CD14-positive monocyte (primary cell): ENCODE measurements at regions not wholly inside any gene's neighbourhood (a gene's known extent, or its start where the extent isn't known, plus 50 kb on each side); places are given as distances from the start of the nearest gene placed in this dataset.

Experiments
- DNase-seq, 3 donors: peaks; one replicate each; pipeline ENCODE4 v3.0.0-alpha.2; 2011 to 2022
- H2AFZ ChIP-seq: 2 replicates; pipeline ENCODE4 v1.6.0; 2012; ENCODE audit warnings: mild to moderate bottlenecking, low read depth, low read length, inconsistent platforms; ENCODE audit not compliant: insufficient read depth, poor library complexity, severe bottlenecking
- H3K27ac ChIP-seq, 2 donors: 1 replicate in 1 of 2; 2 replicates in 1 of 2; pipeline ENCODE4 v1.5.1; 2012 to 2013; ENCODE audit warnings: low read length in 2 of 2, control low read depth in 1 of 2, inconsistent platforms in 1 of 2, low read depth in 1 of 2, mild to moderate bottlenecking in 1 of 2
- H3K27me3 ChIP-seq, 2 donors: one replicate each; pipeline versions ENCODE4 v1.6.0 to v1.6.1; 2011 to 2013; ENCODE audit warnings: low read length in 2 of 2; ENCODE audit not compliant: control insufficient read depth in 2 of 2, insufficient read depth in 2 of 2
- H3K36me3 ChIP-seq, 2 donors: replicated peaks in 1 of 2; 1 replicate in 1 of 2; 2 replicates in 1 of 2; pipeline versions ENCODE4 v1.5.1 to v1.6.1; 2012 to 2013; ENCODE audit warnings: low read length in 2 of 2, control low read depth in 1 of 2, inconsistent platforms in 1 of 2, mild to moderate bottlenecking in 1 of 2; ENCODE audit not compliant: insufficient read depth in 2 of 2, control insufficient read depth in 1 of 2
- H3K4me1 ChIP-seq, 2 donors: 1 replicate in 1 of 2; 2 replicates in 1 of 2; pipeline versions ENCODE4 v1.5.1 to v1.6.1; 2012 to 2013; ENCODE audit warnings: low read length in 2 of 2, control low read depth in 1 of 2, inconsistent platforms in 1 of 2, mild to moderate bottlenecking in 1 of 2, moderate library complexity in 1 of 2; ENCODE audit not compliant: insufficient read depth in 2 of 2, control insufficient read depth in 1 of 2
- H3K4me2 ChIP-seq: replicated peaks from 2 replicates; pipeline ENCODE3; 2012; ENCODE audit warnings: low read length, moderate library complexity, mild to moderate bottlenecking; ENCODE audit not compliant: poor library complexity, severe bottlenecking; ENCODE audit errors: extremely low read depth
- H3K4me3 ChIP-seq, 3 experiments: fragments of 200-600 bp in 1 of 3; sonication (generic) in 1 of 3; replicated peaks in 1 of 3; 1 replicate in 2 of 3; 2 replicates in 1 of 3; pipeline ENCODE4 v1.5.1; 2011 to 2013; ENCODE audit warnings: low read length in 3 of 3, mild to moderate bottlenecking in 3 of 3, control low read depth in 2 of 3, low read depth in 2 of 3, inconsistent platforms in 1 of 3, moderate library complexity in 1 of 3
- H3K79me2 ChIP-seq: 2 replicates; pipeline ENCODE4 v1.6.0; 2012; ENCODE audit warnings: mild to moderate bottlenecking, control low read depth, inconsistent platforms, low read length, moderate library complexity; ENCODE audit not compliant: insufficient read depth
- H3K9ac ChIP-seq: 2 replicates; pipeline ENCODE4 v1.6.0; 2017; ENCODE audit warnings: low read length, mild to moderate bottlenecking; ENCODE audit not compliant: insufficient read depth, poor library complexity, severe bottlenecking
- H3K9me3 ChIP-seq, 2 donors: replicated peaks in 1 of 2; 1 replicate in 1 of 2; 2 replicates in 1 of 2; pipeline versions ENCODE4 v1.5.1 to v1.6.1; 2012 to 2013; ENCODE audit warnings: low read length in 2 of 2, control low read depth in 1 of 2; ENCODE audit not compliant: control insufficient read depth in 1 of 2, insufficient read depth in 1 of 2
- H4K20me1 ChIP-seq: 2 replicates; pipeline ENCODE4 v1.6.0; 2012; ENCODE audit warnings: mild to moderate bottlenecking, low read length, control low read depth, moderate library complexity; ENCODE audit not compliant: insufficient read depth
- H3K27ac Mint-ChIP-seq, 7 donors: one replicate each; pipeline ENCODE4 v1.8.0; 2020; ENCODE audit warnings: mild to moderate bottlenecking in 7 of 7, mixed read lengths in 7 of 7, moderate library complexity in 6 of 7, inconsistent platforms in 2 of 7
- H3K27me3 Mint-ChIP-seq, 3 donors: one replicate each; pipeline ENCODE4 v1.8.0; 2021 to 2022; ENCODE audit warnings: low read depth in 3 of 3, mild to moderate bottlenecking in 3 of 3, mixed read lengths in 3 of 3, moderate library complexity in 3 of 3, inconsistent platforms in 1 of 3
- H3K36me3 Mint-ChIP-seq, 2 donors: one replicate each; pipeline ENCODE4 v1.8.0; 2020; ENCODE audit warnings: mixed read lengths in 2 of 2, inconsistent platforms in 1 of 2, mild to moderate bottlenecking in 1 of 2
- H3K4me1 Mint-ChIP-seq: one replicate; pipeline ENCODE4 v1.8.0; 2020; ENCODE audit warnings: mild to moderate bottlenecking, mixed read lengths
- H3K4me3 Mint-ChIP-seq, 2 donors: one replicate each; pipeline ENCODE4 v1.8.0; 2020; ENCODE audit warnings: mild to moderate bottlenecking in 2 of 2, mixed read lengths in 2 of 2, moderate library complexity in 1 of 2
- H3K9me3 Mint-ChIP-seq, 7 donors: one replicate each; pipeline ENCODE4 v1.8.0; 2020 to 2022; ENCODE audit warnings: mixed read lengths in 7 of 7, mild to moderate bottlenecking in 6 of 7, moderate library complexity in 6 of 7, inconsistent platforms in 2 of 7
- WGBS: methylation state at CpG from one replicate; pipeline ENCODE4 v1.1.5; 2013; ENCODE audit warnings: missing lambda C conversion rate; ENCODE audit not compliant: insufficient coverage; 5-methylcytosine and 5-hydroxymethylcytosine counted together
- intact Hi-C, 2 donors: fragments of 100-400 bp; cut with micrococcal nuclease; formaldehyde crosslinking; loops; one replicate each; pipeline versions ENCODE4 v1.15.0 to v1.15.1; 2023
- TF ChIP-seq, protein P1 (sequence below): fragments of 200-600 bp; IDR thresholded peaks from one replicate; pipeline ENCODE4 v1.8.0; 2022; ENCODE audit warnings: antibody characterized with exemption, mild to moderate bottlenecking

- Mint-ChIP-seq H3K4me1 (no peaks in the 10 kb centered on the region), H3K4me3 (no peak overlapping the region), H3K36me3 (no peaks in the 10 kb centered on the region), H3K9me3 (peaks cover 0 to 4% (median 2%) of the 10 kb centered on the region in 7 donors), H3K27me3 (peaks cover 2% of the 10 kb centered on the region in 3 donors), H3K27ac (no peak overlapping the region)
- DNase-seq: no peak
- Histone ChIP-seq H3K9ac (no peak overlapping the region), H3K4me1 (no peaks in the 10 kb centered on the region), H3K36me3 (no peaks in the 10 kb centered on the region), H4K20me1 (no peaks in the 10 kb centered on the region), H3K79me2 (no peaks in the 10 kb centered on the region), H3K4me3 (no peak overlapping the region), H3K27ac (no peak overlapping the region), H2AFZ (no peak overlapping the region), H3K9me3 (no peaks in the 10 kb centered on the region), H3K4me2 (no peak overlapping the region), H3K27me3 (no peaks in the 10 kb centered on the region)
- WGBS: 100% methylated on average over 1 of the region's 4 CpGs
- intact Hi-C loops: no loop called here
- TF ChIP-seq, protein P1, sequence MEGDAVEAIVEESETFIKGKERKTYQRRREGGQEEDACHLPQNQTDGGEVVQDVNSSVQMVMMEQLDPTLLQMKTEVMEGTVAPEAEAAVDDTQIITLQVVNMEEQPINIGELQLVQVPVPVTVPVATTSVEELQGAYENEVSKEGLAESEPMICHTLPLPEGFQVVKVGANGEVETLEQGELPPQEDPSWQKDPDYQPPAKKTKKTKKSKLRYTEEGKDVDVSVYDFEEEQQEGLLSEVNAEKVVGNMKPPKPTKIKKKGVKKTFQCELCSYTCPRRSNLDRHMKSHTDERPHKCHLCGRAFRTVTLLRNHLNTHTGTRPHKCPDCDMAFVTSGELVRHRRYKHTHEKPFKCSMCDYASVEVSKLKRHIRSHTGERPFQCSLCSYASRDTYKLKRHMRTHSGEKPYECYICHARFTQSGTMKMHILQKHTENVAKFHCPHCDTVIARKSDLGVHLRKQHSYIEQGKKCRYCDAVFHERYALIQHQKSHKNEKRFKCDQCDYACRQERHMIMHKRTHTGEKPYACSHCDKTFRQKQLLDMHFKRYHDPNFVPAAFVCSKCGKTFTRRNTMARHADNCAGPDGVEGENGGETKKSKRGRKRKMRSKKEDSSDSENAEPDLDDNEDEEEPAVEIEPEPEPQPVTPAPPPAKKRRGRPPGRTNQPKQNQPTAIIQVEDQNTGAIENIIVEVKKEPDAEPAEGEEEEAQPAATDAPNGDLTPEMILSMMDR: no peak
Measured at GRCh38 chr9:13915591-13916301, 398.2 kb downstream of the NFIB start.

DNA sequence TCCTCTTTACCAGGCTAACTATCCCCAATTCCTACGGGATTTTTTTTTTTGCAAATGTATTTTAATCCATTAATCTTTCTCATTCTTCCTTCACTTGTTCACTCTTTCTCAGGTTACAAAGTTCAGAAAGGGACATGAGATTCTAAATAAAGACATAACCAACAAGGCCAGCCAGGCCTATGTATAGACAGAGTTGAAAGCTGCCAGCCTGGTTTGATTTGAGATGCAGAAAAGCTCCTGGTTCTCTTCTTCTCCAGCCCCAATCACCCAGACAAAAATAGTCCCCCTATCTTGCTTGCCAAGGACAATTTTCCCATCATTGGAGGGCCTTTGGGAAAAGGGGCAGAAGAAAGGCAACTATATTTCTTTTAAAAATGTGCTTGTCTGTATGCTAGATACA is 398.8 kb downstream of the NFIB start:
- no peaks in the 10 kb centered on the region for H3K79me2 ChIP-seq
- no peak for DNase-seq
- no peak overlapping the region for H3K4me2 ChIP-seq
- no peak overlapping the region for H3K4me3 Mint-ChIP-seq
- H3K27ac ChIP-seq: no peak overlapping the region
- H3K4me1 ChIP-seq: no peaks in the 10 kb centered on the region
- no peaks in the 10 kb centered on the region for H3K4me1 Mint-ChIP-seq
- no peaks in the 10 kb centered on the region for H3K27me3 ChIP-seq
- no peaks in the 10 kb centered on the region for H3K9me3 ChIP-seq
- no peak overlapping the region for H3K4me3 ChIP-seq
- peaks cover 0 to 2% (median 2%) of the 10 kb centered on the region in 3 donors for H3K27me3 Mint-ChIP-seq
- peaks cover 0 to 4% (median 3%) of the 10 kb centered on the region in 7 donors for H3K9me3 Mint-ChIP-seq
- no peak overlapping the region for H2AFZ ChIP-seq
- H3K9ac ChIP-seq: no peak overlapping the region
- no peaks in the 10 kb centered on the region for H4K20me1 ChIP-seq
- H3K36me3 ChIP-seq: no peaks in the 10 kb centered on the region
- TF ChIP-seq, protein P1: no peak
- H3K36me3 Mint-ChIP-seq: no peaks in the 10 kb centered on the region
- H3K27ac Mint-ChIP-seq: no peak overlapping the region
- intact Hi-C loops: no loop called here
- WGBS: no CpG with 5 or more reads among the region's 1 CpG
